HCT116 (cell line): ENCODE measurements at regions not wholly inside any gene's neighbourhood (a gene's known extent, or its start where the extent isn't known, plus 50 kb on each side); places are given as distances from the start of the nearest gene placed in this dataset.

Experiments
- CTCF ChIP-seq, 3 experiments: fragments of 200-600 bp in 1 of 3; sonication (generic) in 1 of 3; IDR thresholded peaks in 2 of 3; conservative IDR thresholded peaks in 1 of 3; 2 replicates each; pipeline ENCODE4 v1.5.1; 2012 to 2017; ENCODE audit warnings: low read depth in 2 of 3, low read length in 2 of 3, antibody characterized with exemption in 1 of 3, borderline replicate concordance in 1 of 3, control low read depth in 1 of 3, mild to moderate bottlenecking in 1 of 3, mixed read lengths in 1 of 3, mixed run types in 1 of 3, moderate library complexity in 1 of 3; ENCODE audit not compliant: insufficient read depth in 1 of 3
- EZH2 ChIP-seq: fragments of 200-600 bp; sonication (generic); IDR thresholded peaks from 2 replicates; pipeline ENCODE4 v1.6.1; 2017; ENCODE audit warnings: antibody characterized with exemption, mixed run types
- SIN3A ChIP-seq: IDR thresholded peaks from 2 replicates; pipeline ENCODE4 v1.6.1; 2012; ENCODE audit warnings: low read depth

GRCh38 chr1:216854836-216855484 lies 131.7 kb upstream of the ESRRG start:
- no peak for TF ChIP-seq SIN3A
- no peak for TF ChIP-seq CTCF (IDR thresholded peaks at IDR 0.05 in 2 of 3, conservative IDR thresholded peaks at IDR 0.05 in 1 of 3; ENCODE audit: borderline replicate concordance in 1 of 3, insufficient read depth in 1 of 3, low read depth in 2 of 3, low read length in 2 of 3)
- no peak for TF ChIP-seq EZH2
